Activated T-cell treated with anti-CD3 and anti-CD28 coated beads for 48 hours (primary cell): ENCODE measurements at regions not wholly inside any gene's neighbourhood (a gene's known extent, or its start where the extent isn't known, plus 50 kb on each side); places are given as distances from the start of the nearest gene placed in this dataset.

ENCODE experiments used
- DNase-seq: peaks from one replicate; pipeline ENCODE4 v3.0.0-alpha.2; 2020; ENCODE audit warnings: low read depth

DNA sequence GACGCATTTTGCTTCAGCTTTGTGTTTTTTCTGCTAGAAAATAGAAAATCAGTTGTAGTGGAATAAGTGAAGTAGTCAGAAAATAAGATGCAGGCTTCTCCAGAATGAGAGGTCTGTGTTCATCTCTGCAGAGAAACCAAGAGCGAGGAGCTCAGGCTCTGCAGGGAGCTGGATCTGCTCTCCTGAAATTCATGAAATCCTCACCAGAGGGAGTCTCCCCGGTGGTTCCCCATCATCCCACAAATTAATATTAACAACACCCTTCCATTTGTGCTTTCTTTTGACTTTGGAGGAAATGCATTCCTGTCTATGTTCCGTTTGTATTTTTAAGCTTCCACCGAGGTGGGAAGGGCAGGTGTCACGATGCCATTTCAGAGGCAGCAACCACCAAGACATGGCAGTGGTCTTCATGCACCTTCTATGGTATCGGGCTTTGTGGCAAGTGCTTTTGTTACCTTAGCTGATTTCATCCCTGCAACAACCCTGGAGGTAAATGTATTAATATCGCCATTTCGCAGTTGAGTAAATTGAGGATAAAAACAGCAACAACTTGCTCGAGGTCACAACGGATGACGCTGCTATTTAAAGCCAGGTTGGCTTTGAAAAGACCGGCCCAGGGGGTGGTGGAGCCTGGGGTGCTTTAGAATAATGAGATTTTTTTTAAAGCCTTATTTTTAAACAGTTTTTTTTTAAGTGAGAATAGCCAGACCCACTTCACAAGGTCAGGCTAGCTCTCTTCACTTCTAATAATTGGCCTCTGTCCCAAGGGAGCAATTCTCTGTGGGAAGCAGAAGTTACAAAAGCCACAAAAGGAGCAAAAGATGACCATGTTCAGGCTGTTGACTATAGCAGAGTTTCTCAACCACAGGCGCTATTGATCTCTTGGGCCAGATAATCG is 367.6 kb upstream of the ERCC4 start:
- no peak for DNase-seq

DNA sequence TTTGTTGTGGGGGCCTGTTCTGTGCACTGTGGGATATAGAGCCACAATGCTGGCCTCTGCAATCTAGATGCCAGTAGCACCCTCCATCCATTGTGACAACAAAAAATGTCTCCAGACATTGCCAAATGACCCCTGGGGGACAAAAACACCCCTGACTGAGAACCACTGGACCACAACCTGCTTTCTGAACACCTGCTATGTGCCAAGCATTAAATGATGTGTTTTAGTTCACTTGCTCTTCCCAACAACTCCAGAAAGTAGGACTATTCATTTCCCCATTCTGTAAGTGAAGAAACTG is 367.0 kb upstream of the ERCC4 start:
- DNase-seq = no peak

DNA sequence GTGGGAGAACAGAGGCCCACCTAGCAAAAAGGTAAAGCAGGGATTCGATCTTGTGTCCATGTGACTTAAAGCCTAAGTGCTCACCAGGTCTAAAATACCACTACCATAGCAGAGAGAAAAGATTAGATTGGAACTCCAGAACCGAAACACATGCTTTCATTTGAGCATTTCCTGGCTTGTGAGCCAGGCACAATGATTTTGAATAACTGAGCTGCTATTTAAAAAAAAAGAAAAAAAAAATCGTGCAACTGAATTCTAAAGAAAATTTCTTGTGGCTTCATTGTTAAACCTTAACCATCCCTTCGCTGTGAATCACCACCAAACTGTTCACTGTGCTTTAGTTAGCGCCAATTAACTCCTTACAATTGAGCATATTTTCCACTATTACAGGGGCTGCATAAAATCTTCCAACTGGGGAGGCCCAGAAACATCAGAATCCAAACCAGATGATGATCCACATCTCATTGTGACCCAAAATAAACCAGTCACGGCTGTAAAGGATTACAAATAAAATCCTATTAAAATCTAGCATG is 366.4 kb upstream of the ERCC4 start:
- no peak for DNase-seq

DNA sequence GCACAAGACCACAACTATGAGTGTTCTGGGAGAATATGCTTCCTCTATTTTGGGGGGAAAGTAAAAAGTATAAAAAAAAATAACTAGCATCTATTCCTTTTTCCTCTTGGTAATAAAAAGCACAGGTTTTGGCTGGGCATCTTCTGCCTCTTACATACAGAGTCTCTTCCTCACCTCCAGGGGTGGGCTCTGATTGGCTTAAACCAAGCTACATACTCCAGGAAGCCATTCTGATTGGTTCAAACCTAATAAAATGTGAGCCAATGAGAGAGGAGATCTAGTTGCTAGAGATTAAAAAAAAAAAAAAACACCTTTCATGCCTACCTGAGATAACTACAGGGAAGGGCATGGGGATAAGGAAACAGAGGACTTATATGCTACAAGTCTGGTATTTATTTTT is 365.9 kb upstream of the ERCC4 start:
- DNase-seq = no peak

DNA sequence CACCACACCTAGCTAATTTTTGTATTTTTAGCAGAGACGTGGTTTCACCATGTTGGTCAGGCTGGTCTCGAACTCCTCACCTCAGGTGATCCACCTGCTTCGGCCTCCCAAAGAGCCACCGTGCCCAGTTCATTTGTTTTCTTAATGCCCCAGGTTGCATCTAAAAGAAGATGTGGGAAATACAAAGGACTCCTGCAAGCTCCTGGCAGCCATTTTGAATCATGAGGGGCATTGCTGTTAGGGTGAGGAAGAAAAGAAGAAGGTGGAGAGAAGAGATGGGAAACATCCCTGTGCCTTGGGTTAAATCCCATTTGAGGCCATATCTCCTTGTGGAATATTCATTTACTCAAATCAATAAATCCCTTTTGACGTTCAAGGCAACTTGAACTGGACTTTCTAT is 365.3 kb upstream of the ERCC4 start:
- DNase-seq = no peak

DNA sequence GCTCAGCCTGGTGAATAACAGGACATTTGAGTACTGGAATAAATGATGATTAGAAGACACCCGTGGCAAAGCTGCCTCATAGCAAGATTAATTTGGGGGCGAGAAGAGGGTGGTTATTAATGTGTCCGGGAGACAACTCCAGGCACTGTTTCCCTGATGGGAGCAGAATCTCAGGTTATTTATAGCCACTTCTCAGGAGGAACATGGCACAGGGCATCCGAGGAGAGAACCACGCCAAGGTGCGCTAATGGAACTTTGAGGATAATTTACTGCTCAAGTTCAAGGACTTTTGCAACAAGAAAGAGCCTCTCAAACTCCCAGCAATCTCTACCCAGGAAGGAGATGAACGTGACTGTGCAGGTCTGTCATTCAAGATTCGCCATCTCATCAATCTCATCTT is 362.5 kb upstream of the ERCC4 start:
- no peak for DNase-seq

DNA sequence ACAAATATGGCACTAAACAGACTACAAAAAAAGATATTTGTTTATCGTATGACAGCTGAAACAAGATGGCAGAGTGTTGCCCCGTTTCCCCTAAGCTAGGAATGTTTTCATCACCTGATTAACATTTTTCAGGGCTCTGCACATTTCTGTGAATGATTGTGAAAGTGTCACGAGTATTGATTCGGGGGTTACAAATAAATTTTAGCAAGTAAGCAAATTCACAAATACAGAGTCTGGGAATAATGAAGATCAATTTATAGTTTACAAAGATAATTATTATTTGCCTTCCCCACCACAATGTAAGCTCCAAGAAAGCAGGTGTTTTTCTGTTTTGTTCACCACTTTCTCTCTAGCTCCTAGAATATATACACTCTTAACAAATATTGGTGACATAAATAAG is 361.2 kb upstream of the ERCC4 start:
- DNase-seq = no peak

DNA sequence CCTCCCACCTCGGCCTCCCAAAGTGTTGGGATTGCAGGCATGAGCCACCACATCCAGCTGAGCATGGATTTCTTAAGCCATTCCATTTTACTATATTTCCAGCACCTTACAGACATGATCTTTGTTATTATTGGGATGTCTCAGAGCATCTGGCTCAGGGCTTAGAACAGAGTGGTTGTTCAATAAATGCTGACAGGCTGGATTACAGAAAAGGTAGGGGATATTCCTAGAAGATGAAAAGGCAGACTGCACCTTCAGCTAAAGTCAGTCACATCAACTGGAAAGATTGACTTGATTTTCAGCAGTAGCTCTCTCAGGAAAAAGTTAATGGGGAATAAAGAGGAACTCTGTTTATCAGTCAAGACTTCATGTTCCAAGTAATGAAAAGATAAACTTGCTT is 360.3 kb upstream of the ERCC4 start:
- no peak for DNase-seq

DNA sequence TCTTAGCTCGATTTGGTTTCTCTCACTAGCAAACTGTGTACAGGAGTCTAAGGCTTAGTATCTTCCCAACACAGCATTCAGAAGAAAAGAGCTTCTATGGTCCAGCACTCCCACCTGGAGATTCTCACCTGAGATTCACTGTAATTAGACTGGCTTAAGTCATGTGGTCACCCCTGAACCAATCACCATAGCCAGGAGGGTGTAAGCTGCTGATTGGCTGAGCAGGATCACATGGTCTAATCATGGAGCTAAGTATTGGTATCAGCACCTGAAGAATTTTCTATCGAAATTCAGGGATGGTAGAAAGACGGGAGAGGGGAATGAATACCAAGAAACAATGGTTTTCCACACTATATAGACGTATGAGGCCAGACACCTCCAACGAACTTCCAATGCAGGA is 359.8 kb upstream of the ERCC4 start:
- DNase-seq = no peak

DNA sequence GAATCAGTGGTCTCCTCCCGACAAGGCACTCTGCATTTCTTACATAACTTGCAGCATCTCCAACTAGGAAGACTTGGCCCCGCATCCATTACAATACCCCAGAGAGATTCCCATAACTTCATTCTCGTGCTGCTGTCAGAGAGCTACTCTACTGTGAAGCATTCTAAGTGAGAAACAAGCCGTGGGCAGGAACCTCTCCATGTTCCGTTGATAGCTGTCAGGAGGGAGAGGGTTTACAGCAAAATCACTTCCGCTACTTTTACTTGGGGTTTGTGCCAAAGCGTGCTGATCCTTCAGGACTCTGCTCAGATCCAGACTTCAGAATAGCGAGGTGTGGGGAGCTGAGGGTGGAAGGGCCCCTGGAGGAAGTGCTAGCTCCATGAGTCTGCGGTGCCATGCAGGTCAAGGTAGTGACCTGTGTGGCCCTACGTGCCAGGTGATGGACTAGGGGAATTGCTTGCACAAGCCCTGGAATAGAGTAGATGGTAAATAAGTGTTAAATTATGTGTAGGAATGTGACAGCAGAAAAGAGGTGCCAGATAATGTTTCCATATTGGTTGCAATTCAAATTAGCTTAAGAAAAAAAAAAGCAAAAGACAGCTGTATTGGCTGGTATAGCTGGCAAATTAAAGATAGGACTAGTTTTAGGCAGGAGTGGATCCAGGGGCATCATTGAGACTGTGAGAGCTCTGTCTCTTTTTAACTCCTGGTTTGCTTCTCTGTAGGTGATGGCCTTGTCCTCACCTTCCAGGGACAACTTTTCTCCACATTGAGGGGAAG is 358.5 kb upstream of the ERCC4 start:
- no peak for DNase-seq

DNA sequence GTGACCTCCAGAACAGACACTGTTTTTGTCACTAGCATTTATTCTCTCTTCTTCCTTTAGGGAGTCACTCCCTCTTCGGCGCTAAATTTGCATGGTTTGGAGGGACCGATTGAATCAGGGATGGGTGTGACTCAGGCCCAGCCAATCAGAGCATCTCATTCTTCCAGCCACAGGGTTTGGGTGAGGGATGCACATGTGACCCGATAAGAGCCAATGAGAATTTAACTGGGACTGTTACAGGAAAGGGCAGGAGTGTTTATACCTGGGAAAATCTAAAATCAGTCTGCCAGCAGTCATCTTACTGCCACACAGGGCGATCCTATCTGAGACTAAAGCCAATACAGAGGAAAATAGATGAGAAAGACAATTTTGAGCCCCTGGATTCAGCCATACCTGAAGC is 351.2 kb upstream of the ERCC4 start:
- no peak for DNase-seq

DNA sequence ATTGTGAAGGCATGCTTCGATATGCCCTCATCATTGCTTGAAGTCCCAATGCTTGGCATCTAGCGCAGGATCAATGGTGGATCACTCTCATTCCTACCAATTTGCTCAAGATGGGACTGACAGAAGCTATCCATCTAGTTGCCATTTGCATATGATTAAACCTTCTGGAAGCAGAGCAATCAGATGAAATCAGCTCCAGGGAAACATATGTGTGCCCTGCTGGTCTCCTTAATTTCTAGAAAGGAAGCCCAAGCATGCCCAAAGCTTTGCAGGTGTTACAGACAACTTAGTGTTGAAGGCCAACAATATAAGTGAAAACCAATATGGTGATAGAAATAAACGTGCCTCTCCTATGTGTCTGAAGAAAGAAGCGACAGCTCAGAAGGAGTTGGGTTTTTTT is 350.0 kb upstream of the ERCC4 start:
- no peak for DNase-seq

DNA sequence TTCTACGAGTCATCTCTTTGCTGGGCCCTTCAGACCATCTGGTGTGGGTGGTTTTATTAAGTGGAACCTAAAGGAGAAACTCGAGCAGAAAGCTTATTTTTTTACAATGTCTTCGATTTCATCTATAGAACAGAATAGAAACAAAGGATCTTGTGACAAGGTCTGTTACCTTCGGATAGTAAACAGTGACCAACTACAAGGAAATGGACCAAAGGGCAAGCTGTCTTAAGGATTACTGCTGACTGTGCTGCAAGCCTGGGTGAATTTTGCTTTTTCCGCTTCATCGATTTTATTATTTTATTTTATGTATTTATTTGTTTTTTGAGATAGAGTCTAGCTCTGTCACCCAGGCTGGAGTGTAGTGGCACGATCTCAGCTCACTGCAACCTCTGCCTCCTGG is 348.9 kb upstream of the ERCC4 start:
- DNase-seq = no peak

DNA sequence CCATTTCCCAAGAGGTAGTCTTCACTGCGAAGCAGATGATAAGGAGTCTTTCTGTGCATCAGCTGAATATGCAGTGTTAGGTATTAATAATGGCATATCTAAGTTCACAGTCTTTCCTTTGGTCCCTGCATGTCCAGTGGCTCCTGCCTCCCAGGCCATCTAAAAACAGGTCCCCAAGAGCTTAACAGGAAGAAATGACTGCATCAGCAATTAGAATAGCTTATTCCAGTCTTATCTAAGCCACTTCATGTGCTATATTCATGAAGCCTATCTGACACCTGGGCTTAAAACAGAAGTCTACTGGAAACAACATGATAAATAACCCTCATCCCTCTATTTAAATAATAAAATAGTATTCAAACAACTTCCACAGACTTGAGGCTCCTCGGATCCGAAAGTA is 346.1 kb upstream of the ERCC4 start:
- no peak for DNase-seq

DNA sequence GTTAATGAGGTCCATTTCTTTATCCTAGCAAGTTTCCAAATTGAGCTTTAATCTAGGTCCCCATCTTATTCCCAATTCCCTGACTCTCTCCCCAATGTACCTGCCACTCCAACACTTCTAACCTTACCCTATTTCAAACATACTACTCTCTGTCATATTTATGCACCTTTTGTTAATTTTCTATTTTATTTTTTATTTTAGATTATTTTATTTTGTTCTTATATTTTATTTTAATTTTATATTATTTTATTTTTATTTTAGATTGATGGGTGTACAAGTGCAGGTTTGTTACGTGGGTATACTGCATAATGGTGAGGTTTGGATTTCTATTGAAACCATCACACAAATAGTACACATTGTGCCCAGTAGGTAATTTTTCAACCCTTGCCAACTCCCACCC is 333.9 kb upstream of the ERCC4 start:
- DNase-seq = no peak

DNA sequence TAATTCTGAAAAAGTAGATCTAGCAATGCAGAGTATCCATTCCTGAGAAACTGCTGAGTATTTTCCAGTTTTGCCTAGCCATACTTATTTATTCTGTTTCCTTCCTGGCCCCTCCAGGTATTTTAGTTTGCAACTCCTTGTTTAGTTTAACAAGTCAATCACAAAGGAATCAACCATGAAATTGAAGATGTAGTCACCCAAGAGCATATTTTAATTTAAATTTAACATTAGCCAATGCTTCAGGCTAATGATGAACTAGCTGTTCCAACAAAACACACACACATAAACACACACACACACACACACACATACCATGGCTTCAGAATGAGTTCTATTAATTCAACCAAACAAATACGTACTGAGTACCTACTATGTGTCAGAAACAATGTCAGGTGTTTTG is 332.8 kb upstream of the ERCC4 start:
- no peak for DNase-seq

DNA sequence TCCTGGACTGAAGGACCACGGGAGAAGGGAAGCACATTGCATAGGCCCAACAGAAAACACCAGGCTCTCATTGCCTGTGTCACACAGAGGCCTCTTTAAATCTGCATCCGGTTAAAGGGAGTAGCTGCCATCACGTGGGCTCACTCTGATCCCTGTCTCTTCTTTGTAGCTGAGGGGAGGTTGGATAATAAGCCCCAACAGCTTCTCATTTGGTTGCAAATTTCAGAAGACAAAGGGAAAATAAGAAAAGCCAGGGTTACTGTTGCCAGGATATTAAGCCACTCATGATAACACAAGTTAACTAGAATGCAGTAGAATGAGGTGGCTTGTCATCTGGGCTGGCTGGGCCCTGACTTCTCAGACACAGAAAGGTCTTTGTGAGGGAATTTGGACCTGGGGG is 325.1 kb upstream of the ERCC4 start:
- DNase-seq = no peak

DNA sequence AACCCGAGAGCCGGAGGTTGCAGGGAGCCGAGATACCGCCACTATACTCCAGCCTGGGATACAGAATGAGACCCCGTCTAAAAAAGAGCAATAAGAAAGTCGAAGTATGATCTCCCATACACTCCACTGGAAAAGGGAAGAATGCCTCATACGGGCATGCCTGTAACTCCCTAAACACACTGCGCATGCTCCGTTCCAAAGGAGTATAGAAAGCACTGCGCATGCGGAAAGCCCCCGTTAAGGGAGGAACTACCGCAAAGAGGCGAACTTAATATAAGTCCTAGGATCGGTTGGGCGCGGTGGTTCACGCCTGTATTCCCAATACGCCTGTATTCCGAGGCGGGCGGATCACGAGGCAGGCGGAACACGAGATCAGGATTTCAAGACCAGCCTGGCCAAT is 313.1 kb upstream of the ERCC4 start:
- DNase-seq = no peak

DNA sequence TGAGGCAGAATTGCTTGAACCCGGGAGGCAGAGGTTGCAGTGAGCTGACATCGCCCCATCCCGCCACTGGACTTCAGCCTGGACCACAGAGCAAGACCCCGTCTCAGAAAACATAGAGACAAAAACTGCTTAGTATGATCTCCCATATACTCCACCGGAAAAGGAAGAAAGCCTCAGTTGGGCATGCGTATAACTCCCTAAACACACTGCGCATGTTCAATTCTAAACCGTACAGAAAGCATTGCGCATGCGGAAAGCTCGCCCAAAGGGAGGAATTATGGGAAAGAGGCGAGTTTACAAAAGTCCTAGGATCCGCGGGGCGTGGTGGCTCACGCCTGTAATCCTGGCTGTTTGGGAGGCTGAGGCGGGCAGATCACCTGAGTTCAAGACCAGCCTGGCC is 312.7 kb upstream of the ERCC4 start:
- DNase-seq = no peak

DNA sequence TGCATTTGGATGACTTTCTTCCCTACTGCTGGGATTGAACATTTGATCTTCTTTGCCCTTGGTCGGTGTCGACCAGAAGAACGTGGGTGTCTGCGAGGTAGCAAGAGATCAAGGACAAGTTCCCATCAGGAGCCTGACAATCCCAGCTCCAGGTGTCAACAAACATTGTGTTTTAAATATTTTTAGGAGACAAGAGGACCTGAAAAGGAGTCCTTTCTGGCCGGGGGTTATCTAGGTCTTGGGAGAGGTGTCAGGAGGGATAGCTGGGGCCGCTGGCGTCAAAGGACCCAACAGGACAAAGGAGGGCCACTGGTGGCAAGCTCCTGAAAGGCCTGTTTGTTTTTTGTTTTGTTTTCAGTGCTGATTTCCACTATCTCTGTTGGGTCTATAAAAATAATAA is 308.4 kb upstream of the ERCC4 start:
- DNase-seq = no peak

DNA sequence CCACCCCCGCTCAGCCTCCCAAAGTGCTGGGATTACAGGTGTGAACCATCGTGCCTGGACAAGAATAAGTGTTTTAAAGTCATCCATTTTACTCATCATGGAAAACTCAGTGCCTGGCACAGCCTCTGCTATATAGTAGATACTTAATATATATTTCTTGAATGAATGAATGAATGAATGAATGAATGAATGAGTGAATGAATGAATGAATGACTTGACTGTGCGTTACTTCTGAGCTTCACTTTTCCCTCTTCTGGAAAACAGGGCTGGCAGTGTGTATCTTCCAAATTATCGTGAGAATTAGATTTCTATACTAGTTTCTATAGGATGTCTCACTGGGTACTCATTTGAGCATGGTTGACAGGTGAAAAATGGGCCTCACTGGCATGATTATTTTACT is 307.3 kb upstream of the ERCC4 start:
- no peak for DNase-seq

DNA sequence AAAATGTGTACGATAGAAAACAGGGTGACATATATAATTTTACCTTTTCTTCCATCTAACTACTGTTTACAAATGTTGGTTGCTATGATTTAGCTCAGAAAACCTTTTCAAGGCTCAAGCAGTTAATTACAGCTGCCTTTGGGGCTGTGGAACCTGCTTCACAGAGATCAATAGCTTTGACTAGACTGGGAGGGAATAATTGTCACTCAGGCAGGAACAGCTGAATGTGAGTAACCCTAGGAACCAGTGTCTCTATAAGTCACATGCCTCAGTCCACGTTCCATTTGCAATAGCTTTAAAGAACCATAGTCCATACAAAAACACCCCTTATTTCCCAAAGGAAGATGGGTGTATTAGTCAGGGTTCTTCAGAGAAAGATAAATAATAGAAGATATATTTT is 306.8 kb upstream of the ERCC4 start:
- no peak for DNase-seq

DNA sequence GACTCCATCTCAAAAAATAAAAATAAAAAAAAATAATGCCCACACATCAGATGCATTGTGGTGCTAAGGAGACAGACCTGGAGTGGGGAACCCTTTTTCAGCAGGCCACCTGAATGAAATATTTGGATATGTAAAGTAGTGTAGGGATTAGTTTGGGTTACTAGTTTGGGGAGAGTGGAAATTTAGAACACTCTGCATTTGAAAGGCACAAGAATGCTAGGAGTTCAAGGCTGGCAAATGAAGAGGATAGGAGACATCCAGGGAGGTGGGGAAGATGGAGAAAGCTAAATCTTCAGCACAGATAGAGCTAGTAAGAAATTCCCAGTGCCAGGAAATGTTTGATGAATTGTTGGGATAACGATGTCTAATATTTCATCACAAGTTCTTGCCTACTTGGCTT is 298.3 kb upstream of the ERCC4 start:
- no peak for DNase-seq

DNA sequence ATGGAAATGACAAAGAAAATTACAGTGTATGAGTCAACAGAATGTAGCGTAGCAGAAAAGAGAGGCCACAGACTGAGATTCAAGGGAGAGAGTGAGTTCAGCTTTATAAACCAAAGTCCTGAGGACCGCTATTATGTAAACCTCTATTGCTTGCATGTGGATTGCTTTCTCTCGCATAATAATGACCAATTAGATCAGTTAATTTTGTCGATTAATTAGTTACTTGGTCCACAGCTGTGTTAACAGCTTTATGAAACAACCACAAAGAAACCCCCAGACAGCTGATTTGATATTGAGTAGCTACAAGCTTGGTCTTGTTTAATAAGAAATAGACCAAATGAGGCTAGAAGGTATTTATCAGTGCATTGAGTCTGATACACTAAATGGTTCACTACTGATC is 291.8 kb upstream of the ERCC4 start:
- no peak for DNase-seq
